CD4-positive, alpha-beta T cell treated with Interleukin-15 for 1 hour (primary cell): ENCODE measurements at regions not wholly inside any gene's neighbourhood (a gene's known extent, or its start where the extent isn't known, plus 50 kb on each side); places are given as distances from the start of the nearest gene placed in this dataset.
"Not testable (repeated sequence)": the region's sequence is repeated elsewhere in the genome, so short reads cannot be mapped to it uniquely, and the experiment has no call there.

Experiments used
- DNase-seq: peaks from one replicate; pipeline ENCODE4 v3.0.0-alpha.2; 2020

- DNase-seq = no peak
These were observed 202.7 kb downstream of the CRLF2 start for GRCh38 chrX:1009771-1010170.

- DNase-seq = no peak
These were observed 206.2 kb downstream of the CRLF2 start for GRCh38 chrX:1006156-1006730.

GRCh38 chrX:1002611-1003010, 209.8 kb downstream of the CRLF2 start:
- DNase-seq = no peak

GRCh38 chrX:997631-998137, 214.8 kb downstream of the CRLF2 start:
- no peak for DNase-seq

- no peak for DNase-seq
These were observed 217.7 kb downstream of the CRLF2 start for GRCh38 chrX:994780-995179.

GRCh38 chrX:989959-990510, 222.4 kb downstream of the CRLF2 start:
- peak; percentile 97 for DNase-seq

- DNase-seq = not testable (repeated sequence)
These were observed 223.9 kb downstream of the CRLF2 start for GRCh38 chrX:988530-988929.

GRCh38 chrX:981791-982626, 230.4 kb downstream of the CRLF2 start:
- no peak for DNase-seq

GRCh38 chrX:980587-981235, 231.7 kb downstream of the CRLF2 start:
- no peak for DNase-seq

- DNase-seq = not testable (repeated sequence)
These were observed 233.3 kb downstream of the CRLF2 start for GRCh38 chrX:979127-979526.

GRCh38 chrX:973010-973632, 239.3 kb downstream of the CRLF2 start:
- no peak for DNase-seq

- no peak for DNase-seq
These were observed 244.1 kb downstream of the CRLF2 start for GRCh38 chrX:968148-968965.

- DNase-seq = no peak
These were observed 245.9 kb downstream of the CRLF2 start for GRCh38 chrX:966396-967070.

- DNase-seq = no peak
These were observed 247.5 kb downstream of the CRLF2 start for GRCh38 chrX:964831-965416.

- no peak for DNase-seq
These were observed 251.6 kb downstream of the CRLF2 start for GRCh38 chrX:960821-961220.

GRCh38 chrX:959595-959994, 252.9 kb downstream of the CRLF2 start:
- DNase-seq = no peak

- DNase-seq = not testable (repeated sequence)
These were observed 257.2 kb downstream of the CRLF2 start for GRCh38 chrX:955168-955781.

- no peak for DNase-seq
These were observed 258.5 kb downstream of the CRLF2 start for GRCh38 chrX:953879-954482.

GRCh38 chrX:952816-953215, 259.6 kb downstream of the CRLF2 start:
- no peak for DNase-seq

- not testable (repeated sequence) for DNase-seq
These were observed 265.2 kb downstream of the CRLF2 start for GRCh38 chrX:947262-947661.
